SKM-1 treated with dmso at 0.1 percent for 144 hours (cell line): ENCODE measurements at regions not wholly inside any gene's neighbourhood (a gene's known extent, or its start where the extent isn't known, plus 50 kb on each side); places are given as distances from the start of the nearest gene placed in this dataset.
"Not testable (repeated sequence)": the region's sequence is repeated elsewhere in the genome, so short reads cannot be mapped to it uniquely, and the experiment has no call there.

Source experiments
- DNase-seq: peaks from one replicate; lab custom pipeline; 2025; ENCODE audit not compliant: unreplicated experiment; lab: John Stamatoyannopoulos, UW

- no peak for DNase-seq
Measured at GRCh38 chr4:79850626-79851025, 222.4 kb downstream of the ANTXR2 start.

GRCh38 chr4:79848329-79848728 lies 224.7 kb downstream of the ANTXR2 start:
- no peak for DNase-seq

GRCh38 chr4:79847411-79847810 lies 225.6 kb downstream of the ANTXR2 start:
- DNase-seq = no peak

- no peak for DNase-seq
Measured at GRCh38 chr4:79842162-79842561, 230.9 kb downstream of the ANTXR2 start.

GRCh38 chr4:79833857-79834256 lies 239.2 kb downstream of the ANTXR2 start:
- DNase-seq = no peak

- DNase-seq = no peak
Measured at GRCh38 chr4:79831701-79832514, 241.1 kb downstream of the ANTXR2 start.

GRCh38 chr4:79831119-79831528 lies 241.9 kb downstream of the ANTXR2 start:
- no peak for DNase-seq

- no peak for DNase-seq
Measured at GRCh38 chr4:79827283-79827682, 245.7 kb downstream of the ANTXR2 start.

- DNase-seq = no peak
Measured at GRCh38 chr4:79823148-79823763, 249.8 kb downstream of the ANTXR2 start.

GRCh38 chr4:79820427-79820826 lies 252.6 kb downstream of the ANTXR2 start:
- no peak for DNase-seq

GRCh38 chr4:79807933-79808332 lies 265.1 kb downstream of the ANTXR2 start:
- not testable (repeated sequence) for DNase-seq

GRCh38 chr4:79798047-79798446 lies 275.0 kb downstream of the ANTXR2 start:
- DNase-seq = no peak

GRCh38 chr4:79796948-79797347 lies 276.1 kb downstream of the ANTXR2 start:
- DNase-seq = no peak

GRCh38 chr4:79788884-79789283 lies 284.1 kb downstream of the ANTXR2 start:
- no peak for DNase-seq

GRCh38 chr4:79780129-79780528 lies 292.9 kb downstream of the ANTXR2 start:
- no peak for DNase-seq

- DNase-seq = no peak
Measured at GRCh38 chr4:79772510-79772909, 300.5 kb downstream of the ANTXR2 start.

- DNase-seq = no peak
Measured at GRCh38 chr4:79764120-79764519, 308.9 kb downstream of the ANTXR2 start.

- no peak for DNase-seq
Measured at GRCh38 chr4:79763486-79764075, 309.4 kb downstream of the ANTXR2 start.

- DNase-seq = no peak
Measured at GRCh38 chr4:79759793-79760192, 313.2 kb downstream of the ANTXR2 start.

GRCh38 chr4:79757600-79757999 lies 315.4 kb downstream of the ANTXR2 start:
- DNase-seq = no peak

- no peak for DNase-seq
Measured at GRCh38 chr4:79756140-79756895, 316.7 kb downstream of the ANTXR2 start.
